ENCODE measurements at regions not wholly inside any gene's neighbourhood (a gene's known extent, or its start where the extent isn't known, plus 50 kb on each side); places are given as distances from the start of the nearest gene placed in this dataset.
"Not testable (repeated sequence)": the region's sequence is repeated elsewhere in the genome, so short reads cannot be mapped to it uniquely, and the experiment has no call there.

- no peak for DNase-seq
Measured at GRCh38 chr2:208807756-208808155, 401.2 kb downstream of the PTH2R start.

GRCh38 chr2:208811885-208812284 lies 405.3 kb downstream of the PTH2R start:
- not testable (repeated sequence) for DNase-seq

- DNase-seq, result no peak
Measured at GRCh38 chr2:208819190-208819589, 412.6 kb downstream of the PTH2R start.

GRCh38 chr2:208820014-208820688 lies 413.6 kb downstream of the PTH2R start:
- no peak for DNase-seq

- DNase-seq, result no peak
Measured at GRCh38 chr2:208827109-208827508, 420.5 kb downstream of the PTH2R start.

GRCh38 chr2:208827549-208828221 lies 421.1 kb downstream of the PTH2R start:
- no peak for DNase-seq

GRCh38 chr2:208830203-208830602 lies 423.6 kb downstream of the PTH2R start:
- no peak for DNase-seq

GRCh38 chr2:208847651-208848050 lies 441.1 kb downstream of the PTH2R start:
- no peak for DNase-seq

- DNase-seq, result no peak
Measured at GRCh38 chr2:208854717-208855116, 448.1 kb downstream of the PTH2R start.

- no peak for DNase-seq
Measured at GRCh38 chr2:208867374-208867773, 460.8 kb downstream of the PTH2R start.

GRCh38 chr2:208872591-208872990 lies 466.0 kb downstream of the PTH2R start:
- no peak for DNase-seq

GRCh38 chr2:208879666-208880065 lies 473.1 kb downstream of the PTH2R start:
- no peak for DNase-seq

GRCh38 chr2:208880171-208880570 lies 473.6 kb downstream of the PTH2R start:
- no peak for DNase-seq

- DNase-seq, result no peak
Measured at GRCh38 chr2:208890486-208890885, 483.9 kb downstream of the PTH2R start.

- no peak for DNase-seq
Measured at GRCh38 chr2:208892203-208892602, 485.6 kb downstream of the PTH2R start.

- no peak for DNase-seq
Measured at GRCh38 chr2:208906330-208906729, 499.7 kb downstream of the PTH2R start.

- DNase-seq, result no peak
Measured at GRCh38 chr2:208915401-208915800, 508.4 kb upstream of the MAP2 start.

GRCh38 chr2:208916881-208917280 lies 507.0 kb upstream of the MAP2 start:
- DNase-seq, result no peak

- DNase-seq, result not testable (repeated sequence)
Measured at GRCh38 chr2:208921358-208921757, 502.5 kb upstream of the MAP2 start.

GRCh38 chr2:208927867-208928266 lies 496.0 kb upstream of the MAP2 start:
- no peak for DNase-seq

GRCh38 chr2:208929139-208929864 lies 494.5 kb upstream of the MAP2 start:
- no peak for DNase-seq

GRCh38 chr2:208929894-208930427 lies 493.9 kb upstream of the MAP2 start:
- DNase-seq, result no peak

- DNase-seq, result no peak
Measured at GRCh38 chr2:208935531-208935930, 488.3 kb upstream of the MAP2 start.

- no peak for DNase-seq
Measured at GRCh38 chr2:208937521-208937920, 486.3 kb upstream of the MAP2 start.
